Mucosa of descending colon (tissue), 3 donors: ENCODE measurements at regions not wholly inside any gene's neighbourhood (a gene's known extent, or its start where the extent isn't known, plus 50 kb on each side); places are given as distances from the start of the nearest gene placed in this dataset.
A peak's percentile ranks its signal among the peaks of the same experiment; 100 is the strongest.

Experiments
- ATAC-seq: fragments of 200-7000 bp; cut with Tn5 transposase; one replicate; pipeline ENCODE4 v1.9.1; 2020; ENCODE audit warnings: mild to moderate bottlenecking, moderate library complexity
- DNase-seq, 3 donors: peaks; one replicate each; pipeline ENCODE4 v3.0.0-alpha.2; 2020
- H3K36me3 ChIP-seq: fragments of 200-600 bp; one replicate; pipeline ENCODE4 v1.8.0; 2021; ENCODE audit warnings: low read depth, mild to moderate bottlenecking
- H3K4me1 ChIP-seq: fragments of 200-600 bp; one replicate; pipeline ENCODE4 v1.8.0; 2021; ENCODE audit warnings: low read depth, mild to moderate bottlenecking
- H3K4me3 ChIP-seq: fragments of 200-600 bp; one replicate; pipeline ENCODE4 v1.8.0; 2021; ENCODE audit warnings: mild to moderate bottlenecking
- H3K9me3 ChIP-seq: fragments of 200-600 bp; one replicate; pipeline ENCODE4 v1.8.0; 2021; ENCODE audit warnings: mild to moderate bottlenecking
- intact Hi-C, 2 donors: fragments of 100-400 bp; cut with DNase I in 1 of 2; cut with micrococcal nuclease in 1 of 2; formaldehyde crosslinking; loops; one replicate each; pipeline versions ENCODE4 v1.11.0 to v1.11.1; 2022; cut with DNase I, micrococcal nuclease
- TF ChIP-seq, protein P1 (sequence below): fragments of 200-600 bp; IDR thresholded peaks from one replicate; pipeline ENCODE4 v1.8.0; 2022; ENCODE audit warnings: antibody characterized with exemption, mild to moderate bottlenecking
- donor health status: DM: no; HTN: no; CAD: no; lungs with moderate emphysema.
- donor health status: DM: no; HTN: no; CAD: no.
- donor health status: DM: no; HTN: yes; CAD: no.

DNA sequence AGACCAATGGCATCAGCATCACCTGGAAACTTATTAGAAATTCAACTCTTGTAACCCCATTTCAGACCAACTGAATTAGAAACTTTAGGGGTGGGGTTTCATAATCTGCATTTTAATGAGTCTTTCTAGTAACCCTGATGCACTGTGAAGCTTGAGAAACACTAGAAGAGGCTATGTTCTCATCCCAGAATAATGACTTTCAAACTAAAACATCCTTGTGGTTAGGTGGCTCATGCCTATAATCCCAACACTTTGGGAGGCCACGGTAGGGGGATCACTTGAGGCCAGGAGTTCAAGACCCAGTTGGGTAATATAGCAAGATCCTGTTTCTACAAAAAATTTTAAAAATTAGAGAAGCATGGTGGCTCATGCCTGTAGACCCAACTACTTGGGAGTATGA is 402.4 kb downstream of the DLEU7 start:
- no peaks in the 10 kb centered on the region for H3K9me3 ChIP-seq
- no peak for ATAC-seq
- no peaks in the 10 kb centered on the region for H3K36me3 ChIP-seq
- H3K4me1 ChIP-seq: no peaks in the 10 kb centered on the region
- no peak overlapping the region for H3K4me3 ChIP-seq
- TF ChIP-seq, protein P1, sequence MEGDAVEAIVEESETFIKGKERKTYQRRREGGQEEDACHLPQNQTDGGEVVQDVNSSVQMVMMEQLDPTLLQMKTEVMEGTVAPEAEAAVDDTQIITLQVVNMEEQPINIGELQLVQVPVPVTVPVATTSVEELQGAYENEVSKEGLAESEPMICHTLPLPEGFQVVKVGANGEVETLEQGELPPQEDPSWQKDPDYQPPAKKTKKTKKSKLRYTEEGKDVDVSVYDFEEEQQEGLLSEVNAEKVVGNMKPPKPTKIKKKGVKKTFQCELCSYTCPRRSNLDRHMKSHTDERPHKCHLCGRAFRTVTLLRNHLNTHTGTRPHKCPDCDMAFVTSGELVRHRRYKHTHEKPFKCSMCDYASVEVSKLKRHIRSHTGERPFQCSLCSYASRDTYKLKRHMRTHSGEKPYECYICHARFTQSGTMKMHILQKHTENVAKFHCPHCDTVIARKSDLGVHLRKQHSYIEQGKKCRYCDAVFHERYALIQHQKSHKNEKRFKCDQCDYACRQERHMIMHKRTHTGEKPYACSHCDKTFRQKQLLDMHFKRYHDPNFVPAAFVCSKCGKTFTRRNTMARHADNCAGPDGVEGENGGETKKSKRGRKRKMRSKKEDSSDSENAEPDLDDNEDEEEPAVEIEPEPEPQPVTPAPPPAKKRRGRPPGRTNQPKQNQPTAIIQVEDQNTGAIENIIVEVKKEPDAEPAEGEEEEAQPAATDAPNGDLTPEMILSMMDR: no peak
- intact Hi-C loops: no loop called here
- DNase-seq: no peak

DNA sequence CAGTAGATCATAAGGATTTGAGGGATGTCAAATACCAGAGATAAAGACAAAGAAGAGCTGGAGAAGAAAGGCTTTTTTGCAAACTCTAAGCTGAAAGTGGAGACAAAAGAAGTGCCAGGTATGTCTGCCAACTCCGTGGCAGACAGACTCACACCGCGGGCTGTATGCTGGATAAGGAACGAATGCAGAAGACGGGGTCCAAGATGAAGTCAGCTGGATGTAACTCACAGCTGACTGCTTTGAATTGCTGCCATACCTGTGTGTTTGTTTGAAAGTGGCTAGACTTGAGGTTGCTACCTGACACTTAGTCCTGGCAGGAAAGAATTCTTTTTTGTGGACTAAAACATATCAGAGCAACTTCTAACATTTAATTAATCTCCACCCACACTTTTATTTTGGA is 398.8 kb downstream of the DLEU7 start:
- Histone ChIP-seq H3K36me3 (no peaks in the 10 kb centered on the region), H3K9me3 (no peaks in the 10 kb centered on the region), H3K4me1 (no peaks in the 10 kb centered on the region), H3K4me3 (no peak overlapping the region)
- intact Hi-C loops: no loop called here
- TF ChIP-seq, protein P1: no peak
- ATAC-seq: no peak
- DNase-seq: no peak

GRCh38 chr13:50446611-50447010 is 396.9 kb downstream of the DLEU7 start:
- Histone ChIP-seq H3K4me3 (no peak overlapping the region), H3K4me1 (no peaks in the 10 kb centered on the region), H3K36me3 (no peaks in the 10 kb centered on the region), H3K9me3 (no peaks in the 10 kb centered on the region)
- no peak for ATAC-seq
- no peak for DNase-seq
- intact Hi-C loops: no loop called here
- TF ChIP-seq, protein P1: no peak

DNA sequence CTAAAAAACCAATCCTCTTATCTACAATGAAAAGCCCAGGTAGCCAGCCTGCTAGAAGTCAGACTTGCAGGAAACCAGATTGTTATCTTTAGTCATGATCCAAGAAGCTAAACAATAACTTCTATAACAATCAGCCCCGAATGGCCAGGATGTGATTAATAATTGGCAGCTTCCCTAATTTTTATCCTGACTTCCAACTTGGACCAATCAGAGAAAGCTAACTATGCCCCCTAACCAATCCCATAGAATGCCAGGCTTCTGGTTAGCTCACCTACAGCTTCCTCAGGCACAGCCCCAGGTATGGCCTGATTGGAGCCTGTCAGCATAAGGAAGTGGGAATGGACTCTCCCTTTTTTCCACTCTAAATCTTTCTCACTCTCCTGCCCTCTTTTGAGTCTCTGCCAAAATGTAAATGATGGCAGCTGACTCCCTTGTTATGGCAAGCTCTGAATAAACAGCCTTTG is 394.9 kb downstream of the DLEU7 start:
- Histone ChIP-seq H3K36me3 (no peaks in the 10 kb centered on the region), H3K9me3 (no peaks in the 10 kb centered on the region), H3K4me3 (no peak overlapping the region), H3K4me1 (no peaks in the 10 kb centered on the region)
- DNase-seq (no peak), ATAC-seq (peak; percentile 64)
- intact Hi-C loops: no loop called here
- TF ChIP-seq, protein P1: no peak

- no peaks in the 10 kb centered on the region for H3K9me3 ChIP-seq
- TF ChIP-seq, protein P1: no peak
- intact Hi-C loops: no loop called here
- DNase-seq: no peak
- no peak for ATAC-seq
- no peaks in the 10 kb centered on the region for H3K36me3 ChIP-seq
- no peaks in the 10 kb centered on the region for H3K4me1 ChIP-seq
- H3K4me3 ChIP-seq: no peak overlapping the region
Measured at GRCh38 chr13:50449465-50449864, 394.0 kb downstream of the DLEU7 start.

DNA sequence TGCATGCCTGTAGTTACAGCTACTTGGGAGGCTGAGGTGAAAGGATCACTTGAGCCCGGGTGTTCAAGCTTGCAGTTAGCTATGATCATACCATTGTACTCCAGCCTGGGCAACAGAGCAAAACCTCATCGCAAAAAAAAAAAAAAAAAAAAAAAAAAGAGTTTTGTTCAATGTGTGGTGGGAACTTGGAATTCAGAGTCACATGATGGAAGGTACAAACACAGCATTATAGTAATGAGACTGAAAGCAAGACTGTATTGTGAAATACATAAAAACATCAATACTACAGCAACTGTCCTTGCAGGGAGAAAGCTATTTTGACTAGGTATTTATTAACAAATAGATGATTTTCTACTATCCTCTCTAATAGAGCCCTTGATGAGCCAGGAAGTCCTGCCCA is 393.2 kb downstream of the DLEU7 start:
- H3K9me3 ChIP-seq: no peaks in the 10 kb centered on the region
- ATAC-seq (no peak), DNase-seq (no peak)
- H3K4me1 ChIP-seq: no peaks in the 10 kb centered on the region
- intact Hi-C loops: no loop called here
- TF ChIP-seq, protein P1: no peak
- no peaks in the 10 kb centered on the region for H3K36me3 ChIP-seq
- no peak overlapping the region for H3K4me3 ChIP-seq
